HAP-1 (cell line): ENCODE measurements at regions not wholly inside any gene's neighbourhood (a gene's known extent, or its start where the extent isn't known, plus 50 kb on each side); places are given as distances from the start of the nearest gene placed in this dataset.
"Not testable (repeated sequence)": the region's sequence is repeated elsewhere in the genome, so short reads cannot be mapped to it uniquely, and the experiment has no call there.

ENCODE experiments used
- DNase-seq, 2 experiments: peaks; one replicate each; pipeline ENCODE4 v3.0.0-alpha.2; 2016 to 2020; ENCODE audit warnings: low spot score in 2 of 2
- H3K27me3 ChIP-seq: fragments of 250-450 bp; sonication (Bioruptor Pico); 2 replicates; pipeline ENCODE4 v1.5.1; 2020; ENCODE audit warnings: low read depth, mild to moderate bottlenecking, moderate library complexity
- H3K36me3 ChIP-seq: fragments of 250-450 bp; sonication (Bioruptor Pico); replicated peaks from 2 replicates; pipeline ENCODE4 v1.5.1; 2020; ENCODE audit warnings: mild to moderate bottlenecking
- H3K4me1 ChIP-seq: fragments of 250-450 bp; sonication (Bioruptor Pico); 2 replicates; pipeline ENCODE4 v1.5.1; 2020; ENCODE audit warnings: mild to moderate bottlenecking
- H3K4me3 ChIP-seq: fragments of 250-450 bp; sonication (Bioruptor Pico); 2 replicates; pipeline ENCODE4 v1.5.1; 2020; ENCODE audit warnings: mild to moderate bottlenecking, moderate library complexity
- H3K9me3 ChIP-seq: fragments of 250-450 bp; sonication (Bioruptor Pico); 2 replicates; pipeline ENCODE4 v1.5.1; 2020; ENCODE audit warnings: mild to moderate bottlenecking, moderate library complexity
- in situ Hi-C: fragments of 300-500 bp; cut with MboI; formaldehyde crosslinking; loops from 3 replicates; pipeline ENCODE4 v1.14.3; 2020; ENCODE audit warnings: low sequenced_read_pairs, inconsistent platforms, mixed read lengths

DNA sequence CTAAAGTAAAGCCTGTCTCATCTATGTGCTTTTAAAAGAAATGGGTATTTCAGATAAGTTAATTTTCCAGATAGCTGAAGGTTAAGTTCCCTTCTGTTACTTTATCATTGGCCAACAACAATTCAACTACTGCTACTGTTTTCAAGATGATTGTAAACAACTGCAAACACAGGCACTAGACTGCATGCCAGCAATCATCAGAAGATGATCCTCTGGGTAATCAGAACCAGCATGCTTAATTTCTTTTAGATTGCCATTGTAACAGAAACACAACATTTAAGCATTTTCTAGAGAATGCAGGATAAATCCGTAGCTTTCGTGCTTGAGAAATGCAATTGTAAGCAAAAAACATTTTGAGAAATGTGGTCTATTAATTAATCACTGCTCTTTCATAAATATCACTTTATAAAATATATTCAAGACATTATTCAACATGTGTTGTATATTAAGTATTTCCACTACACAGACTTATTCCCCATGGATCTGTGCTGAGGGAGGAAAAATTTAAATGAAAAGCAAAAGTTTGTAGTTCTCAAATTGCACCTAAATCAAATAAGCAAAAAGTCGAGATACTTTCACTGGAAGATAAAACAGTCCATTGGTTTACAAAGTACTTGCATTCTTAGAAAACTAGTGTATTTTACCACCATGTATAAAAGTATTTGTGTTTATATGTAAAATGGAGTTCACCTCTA is 133.7 kb downstream of the ATL2 start:
- in situ Hi-C loops: no loop called here
- no peak for DNase-seq
- H3K36me3 ChIP-seq: no peaks in the 10 kb centered on the region
- peaks cover 4% of the 10 kb centered on the region; the same call in 1 of the 2 replicates for H3K27me3 ChIP-seq
- no peaks in the 10 kb centered on the region for H3K9me3 ChIP-seq
- H3K4me1 ChIP-seq: no peaks in the 10 kb centered on the region
- H3K4me3 ChIP-seq: no peak overlapping the region

DNA sequence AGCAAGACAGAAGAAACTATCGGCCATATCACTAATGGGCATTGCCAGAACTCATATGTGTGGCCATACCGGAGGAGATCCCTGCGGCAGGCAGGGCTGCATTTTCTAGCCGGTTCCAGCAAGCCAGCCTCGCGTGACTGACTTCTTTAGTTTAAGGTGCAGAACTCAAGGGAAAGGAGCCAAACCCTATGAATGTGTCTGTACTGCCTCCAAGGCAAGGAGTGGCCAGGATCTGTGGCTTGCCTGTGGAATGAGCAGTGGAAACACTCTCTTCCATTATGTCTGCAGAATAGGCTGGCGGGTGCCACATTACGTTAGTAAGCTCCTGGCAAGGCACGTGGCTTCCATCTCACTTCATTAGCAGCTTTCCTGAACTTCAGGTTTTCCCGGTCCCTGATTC is 137.6 kb downstream of the ATL2 start:
- Histone ChIP-seq H3K4me1 (no peaks in the 10 kb centered on the region), H3K9me3 (0 out of 2 replicates have a peak, but pooled peaks cover 2% of the 10 kb centered on the region), H3K36me3 (no peaks in the 10 kb centered on the region), H3K27me3 (peaks cover 4% of the 10 kb centered on the region; the same call in 1 of the 2 replicates), H3K4me3 (no peak overlapping the region)
- in situ Hi-C loops: no loop called here
- no peak for DNase-seq

DNA sequence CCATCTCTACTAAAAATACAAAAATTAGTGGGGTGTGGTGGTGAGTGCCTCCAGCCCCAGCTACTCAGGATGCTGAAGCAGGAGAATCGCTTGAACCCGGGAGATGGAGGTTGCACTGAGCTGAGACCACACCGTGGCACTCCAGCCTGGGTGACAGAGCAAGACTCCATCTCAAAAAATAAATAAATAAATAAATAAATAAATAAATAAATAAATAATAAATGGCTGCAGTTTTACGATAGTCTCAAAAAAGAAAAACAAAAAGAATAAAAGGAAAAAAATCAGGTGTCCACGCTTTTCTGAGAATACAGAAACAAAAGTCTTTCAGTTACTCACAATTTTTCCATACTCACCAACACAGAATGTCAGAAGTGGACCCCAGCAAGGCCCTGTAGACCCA is 138.4 kb downstream of the ATL2 start:
- H3K36me3 ChIP-seq, H3K4me1 ChIP-seq: not testable (repeated sequence)

DNA sequence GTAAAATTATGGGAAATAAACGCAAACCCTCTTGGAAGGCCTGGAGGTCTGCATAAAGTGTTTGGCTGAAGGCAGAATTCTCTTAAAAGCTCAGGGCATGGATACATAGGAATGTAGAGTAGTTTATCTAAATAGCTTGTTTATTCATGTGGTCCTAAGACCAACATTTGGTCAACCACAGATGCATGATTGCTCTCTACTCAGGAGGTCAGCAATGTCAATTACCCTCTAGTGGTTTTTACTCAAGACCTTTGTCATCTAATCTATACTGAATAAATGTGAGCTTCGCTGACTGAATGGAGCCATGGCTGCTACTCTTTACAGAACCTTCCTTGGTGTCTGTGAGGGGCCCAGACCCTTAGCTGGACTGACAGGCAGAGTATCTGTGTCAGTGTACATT is 139.8 kb downstream of the ATL2 start:
- Histone ChIP-seq H3K9me3 (0 out of 2 replicates have a peak, but pooled peaks cover 2% of the 10 kb centered on the region), H3K4me1 (no peaks in the 10 kb centered on the region), H3K4me3 (no peak overlapping the region), H3K27me3 (no peaks in the 10 kb centered on the region), H3K36me3 (no peaks in the 10 kb centered on the region)
- no peak for DNase-seq
- in situ Hi-C loops: no loop called here

More for the DNA sequence above, 138.4 kb downstream of the ATL2 start:
- in situ Hi-C loops, DNase-seq, H3K4me3 ChIP-seq, H3K27me3 ChIP-seq, H3K9me3 ChIP-seq: not testable (repeated sequence)

DNA sequence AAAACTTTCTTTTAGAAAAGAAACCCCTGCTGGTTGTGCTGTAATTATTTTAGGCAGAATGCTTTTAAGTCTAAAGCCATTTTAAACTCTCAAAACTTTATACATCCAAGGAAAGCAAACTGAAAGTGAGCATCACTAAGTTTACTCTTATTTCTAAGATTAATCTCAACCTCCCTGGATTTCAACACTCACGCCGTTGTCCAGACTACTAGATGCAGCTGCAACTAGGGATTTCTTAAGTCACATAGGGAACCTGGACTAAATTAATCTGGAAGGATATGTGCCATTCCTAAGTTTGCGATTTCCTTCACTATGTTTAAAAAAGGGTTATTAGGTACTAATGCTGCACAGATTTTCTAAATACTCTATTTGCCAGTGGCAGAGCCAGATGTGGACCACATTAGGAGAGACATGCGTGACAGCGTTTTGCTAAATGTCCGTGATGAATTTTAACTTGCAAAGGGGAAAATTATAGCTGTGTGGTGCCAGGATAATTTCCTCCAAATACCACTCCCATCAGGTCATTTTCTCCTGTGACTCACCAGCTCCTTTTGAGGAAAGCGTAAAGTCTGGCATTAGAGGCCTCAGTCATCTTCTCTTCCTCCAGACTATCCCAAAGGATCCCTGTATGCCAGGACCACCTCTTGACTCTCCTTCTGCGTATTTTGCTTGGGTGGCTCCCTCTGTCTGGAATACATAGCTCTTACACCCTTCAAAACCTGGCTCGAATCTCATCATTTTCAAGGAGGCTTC is 143.7 kb downstream of the ATL2 start:
- Histone ChIP-seq H3K9me3 (0 out of 2 replicates have a peak, but pooled peaks cover 2% of the 10 kb centered on the region), H3K27me3 (0 out of 2 replicates have a peak, but pooled peaks cover 1% of the 10 kb centered on the region), H3K36me3 (no peaks in the 10 kb centered on the region), H3K4me3 (no peak overlapping the region), H3K4me1 (no peaks in the 10 kb centered on the region)
- in situ Hi-C loops: no loop called here
- DNase-seq: no peak

DNA sequence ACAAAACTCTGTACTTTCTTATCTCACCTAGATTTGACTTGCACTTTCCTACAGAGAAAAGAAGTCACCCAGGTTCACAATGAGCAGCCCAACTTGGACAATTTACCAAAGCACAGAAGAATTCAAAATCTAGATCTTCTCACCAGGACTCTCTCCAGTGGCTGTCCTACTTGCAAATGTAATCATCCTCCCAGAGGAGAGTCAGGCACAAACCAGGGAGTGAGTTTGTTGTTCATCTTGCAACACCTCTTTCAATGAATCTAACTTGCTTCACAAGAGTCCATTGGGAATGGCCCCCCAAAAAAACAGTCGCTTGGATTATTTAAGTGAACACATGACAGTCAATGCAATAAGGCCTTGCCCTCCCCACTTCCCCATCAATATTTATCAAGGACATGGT is 144.6 kb downstream of the ATL2 start:
- in situ Hi-C loops: no loop called here
- H3K9me3 ChIP-seq: 0 out of 2 replicates have a peak, but pooled peaks cover 2% of the 10 kb centered on the region
- no peak overlapping the region for H3K4me3 ChIP-seq
- no peaks in the 10 kb centered on the region for H3K4me1 ChIP-seq
- no peaks in the 10 kb centered on the region for H3K36me3 ChIP-seq
- no peak for DNase-seq
- 0 out of 2 replicates have a peak, but pooled peaks cover 3% of the 10 kb centered on the region for H3K27me3 ChIP-seq

DNA sequence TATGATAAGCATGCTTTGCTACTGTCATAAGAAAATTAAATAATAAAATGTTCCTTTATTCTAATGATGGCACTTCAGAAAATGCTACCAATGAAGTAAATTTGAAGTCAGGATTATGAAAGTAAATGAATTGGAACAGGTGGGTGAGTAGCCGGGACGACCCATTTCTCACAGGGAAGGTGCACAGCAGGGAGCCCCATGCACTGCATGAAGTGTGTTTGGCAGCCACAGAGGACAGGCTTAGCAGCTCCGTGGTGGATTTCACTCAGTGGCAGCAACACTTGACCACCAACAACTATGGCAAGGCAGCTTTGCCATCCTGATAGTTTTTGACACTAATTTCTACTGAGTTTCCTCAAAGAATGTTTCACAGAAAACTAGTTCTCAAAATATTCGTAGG is 146.3 kb downstream of the ATL2 start:
- no peak for DNase-seq
- Histone ChIP-seq H3K4me1 (no peaks in the 10 kb centered on the region), H3K9me3 (0 out of 2 replicates have a peak, but pooled peaks cover 2% of the 10 kb centered on the region), H3K36me3 (no peaks in the 10 kb centered on the region), H3K27me3 (peaks cover 3% of the 10 kb centered on the region; the same call in 1 of the 2 replicates), H3K4me3 (no peak overlapping the region)
- in situ Hi-C loops: no loop called here

DNA sequence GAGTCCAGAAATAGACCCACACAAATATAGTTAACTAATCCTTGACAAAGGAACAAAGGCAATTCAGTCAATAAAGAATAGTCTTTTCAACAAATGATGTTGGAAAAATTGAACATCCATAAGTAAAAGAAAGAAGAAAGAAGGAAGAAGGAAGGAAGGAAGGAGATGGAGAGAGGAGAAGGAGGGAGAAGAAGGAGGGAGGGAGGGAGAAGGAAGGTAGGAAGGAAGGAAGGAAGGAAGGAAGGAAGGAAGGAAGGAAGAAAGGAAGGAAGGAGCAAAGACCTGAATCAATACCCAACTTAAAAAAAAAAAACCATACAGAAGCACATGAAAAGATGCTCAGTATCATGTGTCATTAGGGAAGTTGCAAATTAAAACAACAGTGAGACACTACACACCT is 148.3 kb downstream of the ATL2 start:
- Histone ChIP-seq H3K27me3 (peaks cover 3% of the 10 kb centered on the region; the same call in 1 of the 2 replicates), H3K4me1 (no peaks in the 10 kb centered on the region), H3K36me3 (no peaks in the 10 kb centered on the region), H3K4me3 (no peak overlapping the region), H3K9me3 (no peaks in the 10 kb centered on the region)
- DNase-seq: no peak
- in situ Hi-C loops: no loop called here

DNA sequence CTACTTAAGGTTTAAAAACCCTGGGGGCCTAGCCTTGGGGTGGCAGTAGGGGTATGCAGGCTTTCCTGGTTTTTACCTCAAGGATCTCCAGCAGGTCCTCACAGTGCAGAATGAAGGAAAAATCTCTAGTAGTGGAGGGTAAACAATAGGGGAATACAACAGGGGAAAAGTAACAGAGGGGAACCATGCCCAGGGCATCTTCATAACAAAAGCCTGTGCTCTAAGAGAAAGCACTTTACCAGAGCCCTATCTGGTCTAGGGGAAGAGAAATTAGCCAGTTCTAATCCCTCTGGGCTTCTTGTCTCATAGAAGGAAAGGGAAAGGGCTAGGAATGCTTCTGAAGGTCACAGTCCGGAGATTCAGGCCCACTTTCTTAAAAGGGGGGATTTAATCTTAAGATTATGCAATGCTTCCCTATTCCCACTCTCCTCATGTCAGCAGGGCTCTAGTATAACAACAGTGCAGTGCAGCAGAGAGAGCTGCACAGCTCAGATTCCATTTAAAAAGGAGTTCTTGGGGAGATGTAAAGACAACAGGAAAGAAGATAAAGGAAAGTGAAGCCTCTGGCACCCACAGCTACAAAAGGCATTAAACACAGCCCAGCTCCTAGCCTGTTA is 149.0 kb upstream of the CYP1B1 start:
- Histone ChIP-seq H3K36me3 (no peaks in the 10 kb centered on the region), H3K9me3 (no peaks in the 10 kb centered on the region), H3K4me3 (no peak overlapping the region), H3K27me3 (peaks cover 3% of the 10 kb centered on the region; the same call in 1 of the 2 replicates), H3K4me1 (no peaks in the 10 kb centered on the region)
- DNase-seq: peak in 1 of 2 experiments; percentile 8
- in situ Hi-C loops: no loop called here

DNA sequence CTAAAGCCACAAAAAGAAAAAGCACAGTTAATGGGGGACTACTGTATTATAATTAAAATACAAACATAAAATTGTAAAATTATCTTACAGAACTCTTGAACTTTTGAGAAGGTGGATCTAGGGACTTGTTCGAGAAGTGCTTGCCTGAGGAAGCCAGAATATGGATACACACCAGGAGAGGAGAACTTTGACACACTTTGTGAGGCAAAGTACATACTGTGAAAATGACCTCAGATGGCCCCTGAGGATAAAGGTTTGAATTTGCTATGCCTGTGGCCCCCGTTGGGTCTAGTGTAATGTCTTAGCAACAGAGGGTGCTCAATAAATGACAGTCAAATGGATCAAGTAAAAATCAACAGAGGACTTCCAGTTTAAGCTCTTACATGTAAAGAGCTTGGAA is 148.2 kb upstream of the CYP1B1 start:
- in situ Hi-C loops: no loop called here
- Histone ChIP-seq H3K27me3 (peaks cover 6% of the 10 kb centered on the region; the same call in 1 of the 2 replicates), H3K9me3 (no peaks in the 10 kb centered on the region), H3K36me3 (no peaks in the 10 kb centered on the region), H3K4me3 (no peak overlapping the region), H3K4me1 (no peaks in the 10 kb centered on the region)
- no peak for DNase-seq

DNA sequence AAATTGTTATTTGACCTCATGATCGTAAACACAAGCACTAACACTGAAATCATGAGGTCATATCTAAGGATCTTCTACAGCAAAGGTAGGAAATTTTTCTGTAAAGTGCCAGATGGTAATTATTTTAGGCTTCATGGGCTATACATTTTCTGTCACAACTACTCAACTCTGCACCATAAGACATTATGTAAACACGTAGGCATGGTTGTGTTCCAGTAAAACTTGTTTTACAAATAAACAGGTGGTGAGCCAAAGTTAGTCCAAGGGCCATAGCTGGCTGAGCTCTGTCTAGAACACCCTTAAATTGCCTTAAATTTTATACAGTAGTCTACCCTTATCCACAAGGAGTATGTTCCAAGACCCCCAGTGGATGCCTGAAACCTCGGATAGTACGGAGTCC is 147.3 kb upstream of the CYP1B1 start:
- no peak overlapping the region for H3K4me3 ChIP-seq
- H3K4me1 ChIP-seq: no peaks in the 10 kb centered on the region
- DNase-seq: no peak
- in situ Hi-C loops: no loop called here
- H3K36me3 ChIP-seq: no peaks in the 10 kb centered on the region
- no peaks in the 10 kb centered on the region for H3K9me3 ChIP-seq
- H3K27me3 ChIP-seq: peaks cover 4% of the 10 kb centered on the region; the same call in 1 of the 2 replicates

DNA sequence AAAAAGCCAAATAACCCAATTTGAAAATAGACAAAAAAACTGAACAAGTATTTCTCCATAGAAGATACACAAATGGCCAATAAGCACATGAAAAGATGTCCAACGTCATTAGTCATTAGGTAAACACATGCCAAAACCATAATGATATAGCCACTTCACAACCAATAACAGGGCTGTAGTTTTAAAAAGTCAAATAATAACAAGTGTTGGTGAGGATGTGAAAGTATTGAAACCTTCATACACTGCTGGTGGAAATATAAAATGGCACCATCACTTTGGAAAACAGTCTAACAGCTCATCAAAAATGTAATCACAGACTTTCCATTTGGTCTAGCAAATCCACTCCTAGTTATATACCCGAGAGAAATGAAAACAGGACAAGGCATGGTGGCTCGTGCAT is 144.2 kb upstream of the CYP1B1 start:
- no peak overlapping the region for H3K4me3 ChIP-seq
- DNase-seq: no peak
- no peaks in the 10 kb centered on the region for H3K36me3 ChIP-seq
- H3K27me3 ChIP-seq: peaks cover 3% of the 10 kb centered on the region; the same call in 1 of the 2 replicates
- H3K9me3 ChIP-seq: no peaks in the 10 kb centered on the region
- in situ Hi-C loops: no loop called here
- no peaks in the 10 kb centered on the region for H3K4me1 ChIP-seq

DNA sequence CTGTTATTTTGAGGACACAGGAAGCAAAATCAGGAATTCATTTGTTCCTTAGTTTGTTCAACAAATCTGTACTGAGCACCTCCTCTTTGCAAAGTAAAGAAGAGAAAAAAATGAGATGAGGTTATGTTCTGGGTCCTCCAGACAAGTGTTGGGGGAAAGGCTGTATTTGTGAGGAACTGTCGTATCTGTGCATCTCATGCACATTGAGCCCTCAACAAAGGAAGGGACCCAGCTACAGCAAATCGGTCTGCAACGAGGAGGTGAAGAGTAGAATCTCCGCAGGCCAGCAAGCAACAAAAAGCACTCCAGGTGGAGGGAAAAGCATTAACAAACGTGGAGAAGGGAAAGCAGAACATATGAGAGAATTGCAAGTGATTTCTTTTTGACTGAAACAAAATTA is 143.0 kb upstream of the CYP1B1 start:
- Histone ChIP-seq H3K36me3 (no peaks in the 10 kb centered on the region), H3K27me3 (peaks cover 3% of the 10 kb centered on the region; the same call in 1 of the 2 replicates), H3K4me3 (no peak overlapping the region), H3K4me1 (no peaks in the 10 kb centered on the region), H3K9me3 (no peaks in the 10 kb centered on the region)
- in situ Hi-C loops: no loop called here
- no peak for DNase-seq

DNA sequence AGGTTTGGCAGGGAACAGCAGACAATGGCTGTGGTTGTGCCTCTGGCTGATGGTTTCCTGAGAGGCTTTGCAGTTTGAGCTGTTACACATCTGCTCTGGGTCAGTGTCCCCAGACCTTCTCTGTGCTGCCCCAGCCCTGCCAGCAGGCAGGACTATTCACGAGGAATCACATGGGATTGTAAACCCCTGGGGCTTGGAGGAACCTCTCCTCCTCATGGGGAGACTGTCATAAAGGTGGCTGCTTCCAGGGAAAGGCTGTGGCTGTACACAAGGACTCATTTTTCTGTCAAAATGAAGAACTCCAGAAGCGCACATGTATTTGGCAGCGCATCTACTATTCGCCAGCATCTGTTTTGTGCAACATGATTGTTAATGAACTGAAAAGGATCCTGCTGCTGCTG is 142.6 kb upstream of the CYP1B1 start:
- in situ Hi-C loops: no loop called here
- DNase-seq: no peak
- H3K36me3 ChIP-seq: no peaks in the 10 kb centered on the region
- H3K4me3 ChIP-seq: no peak overlapping the region
- H3K27me3 ChIP-seq: peaks cover 3% of the 10 kb centered on the region; the same call in 1 of the 2 replicates
- no peaks in the 10 kb centered on the region for H3K4me1 ChIP-seq
- no peaks in the 10 kb centered on the region for H3K9me3 ChIP-seq
